GM18498 (cell line): ENCODE measurements at regions not wholly inside any gene's neighbourhood (a gene's known extent, or its start where the extent isn't known, plus 50 kb on each side); places are given as distances from the start of the nearest gene placed in this dataset.

Source experiments
- ATAC-seq: cut with Tn5 transposase; IDR thresholded peaks from one replicate; pipeline ENCODE4 v1.9.1; 2021; ENCODE audit warnings: mild to moderate bottlenecking, moderate library complexity; ENCODE audit not compliant: unreplicated experiment

DNA sequence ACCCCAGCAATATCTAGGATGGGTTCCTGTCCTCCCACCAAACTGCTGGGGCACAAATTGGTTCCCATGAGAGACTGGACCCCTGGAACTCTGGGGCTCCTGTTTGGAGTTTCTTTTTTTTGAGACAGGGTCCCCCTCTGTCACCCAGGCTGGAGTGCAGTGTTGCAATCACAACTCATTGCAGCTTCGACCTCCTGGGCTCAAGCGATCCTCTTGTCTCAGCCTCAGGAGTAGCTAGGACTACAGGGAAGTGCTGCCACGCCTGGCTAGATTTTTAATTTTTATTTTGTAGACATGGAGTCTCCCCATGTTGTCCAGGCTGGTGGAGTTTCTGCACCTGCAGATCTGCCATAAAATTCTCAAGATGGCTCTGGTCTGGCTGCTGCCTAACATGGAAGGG, 56.3 kb upstream of the BRD7 start:
- ATAC-seq: no peak

DNA sequence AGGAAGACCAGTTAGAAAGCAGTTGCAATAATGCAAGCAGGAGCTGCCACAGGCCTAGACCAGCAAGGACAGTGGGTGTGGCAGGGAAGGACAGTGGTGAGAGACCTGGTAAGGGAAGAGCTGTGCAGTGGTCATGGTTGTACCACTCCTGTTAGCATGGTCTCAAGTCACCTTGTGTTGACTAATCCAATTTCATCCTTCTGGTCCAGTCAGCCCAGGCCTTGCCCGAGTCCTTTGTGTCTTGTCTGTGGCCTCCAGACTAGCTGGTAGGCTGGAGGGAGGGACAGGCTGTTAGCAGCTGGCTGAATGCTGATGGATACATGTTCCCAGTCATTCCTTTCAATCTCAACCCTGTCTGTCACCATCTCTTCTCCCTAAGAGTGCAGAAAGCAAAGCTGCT, 54.1 kb upstream of the BRD7 start:
- no peak for ATAC-seq

DNA sequence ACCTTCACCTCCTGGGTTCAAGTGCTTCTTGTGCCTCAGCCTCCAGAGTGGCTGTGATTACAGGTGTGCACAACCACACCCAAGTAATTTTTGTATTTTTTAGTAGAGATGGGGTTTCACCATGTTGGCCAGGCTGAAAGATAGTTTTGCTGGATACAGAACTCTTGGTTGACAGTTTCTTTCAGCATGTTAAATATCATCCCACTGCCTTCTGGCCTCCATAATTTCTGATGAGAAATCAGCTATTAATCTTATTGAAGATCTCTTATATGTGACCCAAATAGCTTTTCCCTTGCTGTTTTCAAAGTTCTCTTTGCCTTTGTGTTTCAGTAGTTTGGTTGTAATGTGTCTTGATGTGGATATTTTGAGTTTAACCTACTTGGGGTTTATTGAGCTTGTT, 50.3 kb upstream of the BRD7 start:
- ATAC-seq: no peak
